ENCODE measurements at regions not wholly inside any gene's neighbourhood (a gene's known extent, or its start where the extent isn't known, plus 50 kb on each side); places are given as distances from the start of the nearest gene placed in this dataset.

GRCh38 chr9:13911473-13911872, 402.5 kb downstream of the NFIB start:
- TF ChIP-seq CTCF (IDR thresholded peaks at IDR 0.05) (no peak), EZH2 (IDR thresholded peaks at IDR 0.05) (no peak)
